Spleen (tissue), 7 donors: ENCODE measurements at regions not wholly inside any gene's neighbourhood (a gene's known extent, or its start where the extent isn't known, plus 50 kb on each side); places are given as distances from the start of the nearest gene placed in this dataset.

Experiments
- POLR2A ChIP-seq, 3 donors: fragments of 450-650 bp; IDR thresholded peaks; one replicate each; pipeline ENCODE4 v1.5.1; 2017; ENCODE audit warnings: antibody characterized with exemption in 3 of 3, mild to moderate bottlenecking in 1 of 3
- TF ChIP-seq, protein P1 (sequence below), 11 experiments: fragments of 200-600 bp in 7 of 11; fragments of 450-650 bp in 4 of 11; sonication (generic) in 4 of 11; IDR thresholded peaks in 8 of 11; conservative IDR thresholded peaks in 3 of 11; 1 replicate in 7 of 11; 2 replicates in 4 of 11; pipeline versions ENCODE4 v1.4.0 to v1.8.0; 2016 to 2021; ENCODE audit warnings: antibody characterized with exemption in 11 of 11, inconsistent platforms in 4 of 11, mild to moderate bottlenecking in 1 of 11
- donor health status: DM: no; HTN: no; CAD: no; lungs with moderate emphysema.
- donor health status: DM: no; HTN: no; CAD: no.
- donor health status: DM: no; HTN: no; CAD: no.

DNA sequence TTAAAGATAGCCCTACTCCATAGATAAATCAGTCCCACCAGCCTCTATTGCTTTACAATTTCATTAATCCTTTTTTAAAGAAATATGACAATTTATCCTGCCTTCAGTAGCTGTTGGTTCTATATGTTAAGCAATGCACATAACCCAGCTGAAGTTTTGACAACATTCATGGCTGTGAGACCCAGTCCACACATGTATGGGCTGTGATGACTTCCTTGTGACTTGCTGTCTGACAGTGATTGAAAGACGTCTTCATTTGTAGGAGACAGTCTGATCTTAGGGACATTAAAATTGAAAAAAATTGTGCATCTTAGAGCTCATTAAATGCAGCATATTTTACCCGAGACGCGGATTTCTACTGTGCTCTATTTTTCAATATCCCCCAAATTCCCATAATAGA lies 252.0 kb upstream of the ASIC2 start:
- TF ChIP-seq, protein P1, sequence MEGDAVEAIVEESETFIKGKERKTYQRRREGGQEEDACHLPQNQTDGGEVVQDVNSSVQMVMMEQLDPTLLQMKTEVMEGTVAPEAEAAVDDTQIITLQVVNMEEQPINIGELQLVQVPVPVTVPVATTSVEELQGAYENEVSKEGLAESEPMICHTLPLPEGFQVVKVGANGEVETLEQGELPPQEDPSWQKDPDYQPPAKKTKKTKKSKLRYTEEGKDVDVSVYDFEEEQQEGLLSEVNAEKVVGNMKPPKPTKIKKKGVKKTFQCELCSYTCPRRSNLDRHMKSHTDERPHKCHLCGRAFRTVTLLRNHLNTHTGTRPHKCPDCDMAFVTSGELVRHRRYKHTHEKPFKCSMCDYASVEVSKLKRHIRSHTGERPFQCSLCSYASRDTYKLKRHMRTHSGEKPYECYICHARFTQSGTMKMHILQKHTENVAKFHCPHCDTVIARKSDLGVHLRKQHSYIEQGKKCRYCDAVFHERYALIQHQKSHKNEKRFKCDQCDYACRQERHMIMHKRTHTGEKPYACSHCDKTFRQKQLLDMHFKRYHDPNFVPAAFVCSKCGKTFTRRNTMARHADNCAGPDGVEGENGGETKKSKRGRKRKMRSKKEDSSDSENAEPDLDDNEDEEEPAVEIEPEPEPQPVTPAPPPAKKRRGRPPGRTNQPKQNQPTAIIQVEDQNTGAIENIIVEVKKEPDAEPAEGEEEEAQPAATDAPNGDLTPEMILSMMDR (IDR thresholded peaks at IDR 0.05 in 8 of 11, conservative IDR thresholded peaks at IDR 0.05 in 3 of 11): no peak
- no peak for TF ChIP-seq POLR2A (IDR thresholded peaks at IDR 0.05)
